ENCODE measurements at regions not wholly inside any gene's neighbourhood (a gene's known extent, or its start where the extent isn't known, plus 50 kb on each side); places are given as distances from the start of the nearest gene placed in this dataset.

GRCh38 chr11:122028545-122028944 is 87.5 kb downstream of the BLID start:
- Histone ChIP-seq H3K79me2 (no peaks in the 10 kb centered on the region), H3K4me2 (no peak overlapping the region), H3K27ac (no peak overlapping the region), H3K9me3 (ENCODE audit: low read depth) (no peaks in the 10 kb centered on the region), H3K4me1 (ENCODE audit: insufficient read depth) (no peaks in the 10 kb centered on the region), H3K9me2 (replicated peaks; ENCODE audit: insufficient read depth) (no peaks in the 10 kb centered on the region), H2AFZ (no peak overlapping the region), H4K20me1 (ENCODE audit: insufficient read depth, poor library complexity, severe bottlenecking) (no peaks in the 10 kb centered on the region), H3K36me3 (replicated peaks; ENCODE audit: insufficient read depth, low read depth) (no peaks in the 10 kb centered on the region), H3K4me3 (no peak overlapping the region), H3K27me3 (no peaks in the 10 kb centered on the region)
- no peak for DNase-seq (ENCODE audit: low spot score)
- TF ChIP-seq EZH2 (IDR thresholded peaks at IDR 0.05; ENCODE audit: borderline replicate concordance) (no peak), CTCF (IDR thresholded peaks at IDR 0.05; ENCODE audit: poor library complexity) (no peak), EZH2phosphoT487 (IDR thresholded peaks at IDR 0.05; ENCODE audit: low read depth, severe bottlenecking, unreplicated experiment) (no peak)
- 95% methylated on average over 4 of the region's 4 CpGs for WGBS (ENCODE audit: low lambda C conversion rate, missing lambda C conversion rate)

GRCh38 chr11:122028036-122028435 is 88.0 kb downstream of the BLID start:
- Histone ChIP-seq H3K27me3 (no peaks in the 10 kb centered on the region), H3K9me2 (replicated peaks; ENCODE audit: insufficient read depth) (no peaks in the 10 kb centered on the region), H3K4me2 (no peak overlapping the region), H4K20me1 (ENCODE audit: insufficient read depth, poor library complexity, severe bottlenecking) (no peaks in the 10 kb centered on the region), H2AFZ (no peak overlapping the region), H3K4me3 (no peak overlapping the region), H3K9me3 (ENCODE audit: low read depth) (no peaks in the 10 kb centered on the region), H3K36me3 (replicated peaks; ENCODE audit: insufficient read depth, low read depth) (no peaks in the 10 kb centered on the region), H3K4me1 (ENCODE audit: insufficient read depth) (no peaks in the 10 kb centered on the region), H3K27ac (no peak overlapping the region), H3K79me2 (no peaks in the 10 kb centered on the region)
- 95% methylated on average over 2 of the region's 2 CpGs for WGBS (ENCODE audit: low lambda C conversion rate, missing lambda C conversion rate)
- no peak for DNase-seq (ENCODE audit: low spot score)
- TF ChIP-seq CTCF (IDR thresholded peaks at IDR 0.05; ENCODE audit: poor library complexity), result no peak
- TF ChIP-seq EZH2phosphoT487 (IDR thresholded peaks at IDR 0.05; ENCODE audit: low read depth, severe bottlenecking, unreplicated experiment), result no peak

- H3K4me3 ChIP-seq, result no peak overlapping the region
- no peaks in the 10 kb centered on the region for H3K9me3 ChIP-seq (ENCODE audit: low read depth)
- H3K36me3 ChIP-seq (replicated peaks; ENCODE audit: insufficient read depth, low read depth), result no peaks in the 10 kb centered on the region
- no peaks in the 10 kb centered on the region for H3K4me1 ChIP-seq (ENCODE audit: insufficient read depth)
- no peak overlapping the region for H3K4me2 ChIP-seq
- no peaks in the 10 kb centered on the region for H3K9me2 ChIP-seq (replicated peaks; ENCODE audit: insufficient read depth)
- no peak overlapping the region for H3K27ac ChIP-seq
- H3K79me2 ChIP-seq, result no peaks in the 10 kb centered on the region
- H3K27me3 ChIP-seq, result no peaks in the 10 kb centered on the region
- no peak for DNase-seq (ENCODE audit: low spot score)
- no peak overlapping the region for H2AFZ ChIP-seq
- no peaks in the 10 kb centered on the region for H4K20me1 ChIP-seq (ENCODE audit: insufficient read depth, poor library complexity, severe bottlenecking)
- WGBS (ENCODE audit: low lambda C conversion rate, missing lambda C conversion rate), result 94% methylated on average over 12 of the region's 12 CpGs
- TF ChIP-seq EZH2phosphoT487 (IDR thresholded peaks at IDR 0.05; ENCODE audit: low read depth, severe bottlenecking, unreplicated experiment) (no peak), EZH2 (IDR thresholded peaks at IDR 0.05; ENCODE audit: borderline replicate concordance) (no peak), CTCF (IDR thresholded peaks at IDR 0.05; ENCODE audit: poor library complexity) (no peak)
Measured at GRCh38 chr11:122025757-122026156, 90.3 kb downstream of the BLID start.

GRCh38 chr11:122024278-122024677 is 91.7 kb downstream of the BLID start:
- no peak for DNase-seq (ENCODE audit: low spot score)
- H3K9me2 ChIP-seq (replicated peaks; ENCODE audit: insufficient read depth), result no peaks in the 10 kb centered on the region
- H3K27me3 ChIP-seq, result no peaks in the 10 kb centered on the region
- H3K79me2 ChIP-seq, result no peaks in the 10 kb centered on the region
- H3K36me3 ChIP-seq (replicated peaks; ENCODE audit: insufficient read depth, low read depth), result no peaks in the 10 kb centered on the region
- H4K20me1 ChIP-seq (ENCODE audit: insufficient read depth, poor library complexity, severe bottlenecking), result no peaks in the 10 kb centered on the region
- no peak overlapping the region for H3K27ac ChIP-seq
- no peaks in the 10 kb centered on the region for H3K4me1 ChIP-seq (ENCODE audit: insufficient read depth)
- H2AFZ ChIP-seq, result no peak overlapping the region
- WGBS (ENCODE audit: low lambda C conversion rate, missing lambda C conversion rate), result 63% methylated on average over 3 of the region's 3 CpGs
- no peaks in the 10 kb centered on the region for H3K9me3 ChIP-seq (ENCODE audit: low read depth)
- no peak overlapping the region for H3K4me3 ChIP-seq
- H3K4me2 ChIP-seq, result no peak overlapping the region
- TF ChIP-seq EZH2 (IDR thresholded peaks at IDR 0.05; ENCODE audit: borderline replicate concordance), result no peak
- TF ChIP-seq CTCF (IDR thresholded peaks at IDR 0.05; ENCODE audit: poor library complexity), result no peak
- TF ChIP-seq EZH2phosphoT487 (IDR thresholded peaks at IDR 0.05; ENCODE audit: low read depth, severe bottlenecking, unreplicated experiment), result no peak

Measured in hepatocyte (in vitro differentiated cells).